ENCODE measurements at regions not wholly inside any gene's neighbourhood (a gene's known extent, or its start where the extent isn't known, plus 50 kb on each side); places are given as distances from the start of the nearest gene placed in this dataset.

DNA sequence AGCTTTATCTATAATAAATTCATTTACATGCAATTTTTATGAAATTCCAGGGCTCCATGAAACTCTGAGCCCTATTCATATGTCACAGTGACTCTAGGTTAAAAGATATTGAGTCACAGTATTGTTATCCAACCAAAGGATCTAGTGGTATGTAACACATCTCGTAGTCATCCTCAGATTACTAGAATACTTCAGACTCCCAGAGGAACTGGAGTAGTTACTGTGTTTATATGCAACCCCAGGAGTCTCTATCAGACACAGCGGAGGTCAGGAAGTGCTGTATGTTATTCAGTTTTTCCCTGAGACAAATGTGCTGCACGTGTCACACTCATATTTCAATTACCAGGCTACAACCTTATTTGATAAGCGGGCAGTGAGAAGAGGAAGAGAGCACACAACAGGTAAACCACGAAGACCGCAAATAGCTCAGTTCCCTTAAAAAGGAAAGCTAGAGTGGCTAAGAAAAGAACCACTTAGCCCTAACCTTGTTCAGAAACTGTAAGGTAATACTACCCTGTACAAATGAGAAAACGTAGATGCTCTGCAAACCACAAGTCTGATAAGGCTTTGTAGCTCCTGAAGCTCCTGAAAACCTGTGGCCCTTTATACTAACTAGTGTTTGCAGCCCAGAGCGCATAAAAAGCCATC, 114.0 kb upstream of the CNTNAP2 start:
- H3K9me3 ChIP-seq (replicated peaks; ENCODE audit: control insufficient read depth, insufficient read depth, low read length) = no peaks in the 10 kb centered on the region
- H4K20me1 ChIP-seq (replicated peaks; ENCODE audit: control insufficient read depth, extremely low read depth, insufficient read depth, low read length) = no peaks in the 10 kb centered on the region
- no peak overlapping the region for H3K4me3 ChIP-seq (replicated peaks in 1 of 3; ENCODE audit: insufficient read depth in 1 of 3, low read depth in 1 of 3, low read length in 3 of 3)
- no TSS peak for BruUV-seq (replicated peaks)
- H3K9ac ChIP-seq (replicated peaks; ENCODE audit: extremely low read depth, insufficient read depth, low read length) = no peak overlapping the region
- TF ChIP-seq, protein P1, sequence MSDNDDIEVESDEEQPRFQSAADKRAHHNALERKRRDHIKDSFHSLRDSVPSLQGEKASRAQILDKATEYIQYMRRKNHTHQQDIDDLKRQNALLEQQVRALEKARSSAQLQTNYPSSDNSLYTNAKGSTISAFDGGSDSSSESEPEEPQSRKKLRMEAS (IDR thresholded peaks at IDR 0.05; ENCODE audit: insufficient read depth, insufficient read length) = no peak
- TF ChIP-seq FOS (IDR thresholded peaks at IDR 0.05; ENCODE audit: borderline replicate concordance, insufficient read depth, low read length) = no peak
- no peak for TF ChIP-seq JUN (IDR thresholded peaks at IDR 0.05; ENCODE audit: borderline replicate concordance, insufficient read depth, insufficient read length, low read depth)
- TF ChIP-seq GATA2 (IDR thresholded peaks at IDR 0.05; ENCODE audit: insufficient read depth, insufficient read length, low read depth, low read length) = no peak
- no peak for TF ChIP-seq POLR2A (IDR thresholded peaks at IDR 0.05; ENCODE audit: low read depth, low read length)
- TF ChIP-seq, protein P2, sequence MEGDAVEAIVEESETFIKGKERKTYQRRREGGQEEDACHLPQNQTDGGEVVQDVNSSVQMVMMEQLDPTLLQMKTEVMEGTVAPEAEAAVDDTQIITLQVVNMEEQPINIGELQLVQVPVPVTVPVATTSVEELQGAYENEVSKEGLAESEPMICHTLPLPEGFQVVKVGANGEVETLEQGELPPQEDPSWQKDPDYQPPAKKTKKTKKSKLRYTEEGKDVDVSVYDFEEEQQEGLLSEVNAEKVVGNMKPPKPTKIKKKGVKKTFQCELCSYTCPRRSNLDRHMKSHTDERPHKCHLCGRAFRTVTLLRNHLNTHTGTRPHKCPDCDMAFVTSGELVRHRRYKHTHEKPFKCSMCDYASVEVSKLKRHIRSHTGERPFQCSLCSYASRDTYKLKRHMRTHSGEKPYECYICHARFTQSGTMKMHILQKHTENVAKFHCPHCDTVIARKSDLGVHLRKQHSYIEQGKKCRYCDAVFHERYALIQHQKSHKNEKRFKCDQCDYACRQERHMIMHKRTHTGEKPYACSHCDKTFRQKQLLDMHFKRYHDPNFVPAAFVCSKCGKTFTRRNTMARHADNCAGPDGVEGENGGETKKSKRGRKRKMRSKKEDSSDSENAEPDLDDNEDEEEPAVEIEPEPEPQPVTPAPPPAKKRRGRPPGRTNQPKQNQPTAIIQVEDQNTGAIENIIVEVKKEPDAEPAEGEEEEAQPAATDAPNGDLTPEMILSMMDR (IDR thresholded peaks at IDR 0.05; ENCODE audit: extremely low read depth in 1 of 2, insufficient read depth in 1 of 2, low read depth in 1 of 2, low read length in 2 of 2) = no peak
- no peak for TF ChIP-seq MYC (IDR thresholded peaks at IDR 0.05; ENCODE audit: low read depth, low read length)
- TF ChIP-seq EZH2 (IDR thresholded peaks at IDR 0.05; ENCODE audit: borderline replicate concordance, low read depth, low read length, severe bottlenecking) = no peak
- TF ChIP-seq POLR2AphosphoS5 (IDR thresholded peaks at IDR 0.05; ENCODE audit: insufficient read depth, low read depth, low read length) = no peak
- no peak for FAIRE-seq
- no peaks in the 10 kb centered on the region for H3K9me1 ChIP-seq (replicated peaks; ENCODE audit: control insufficient read depth, extremely low read depth, insufficient read depth, low read length)
- no peaks in the 10 kb centered on the region for H3K36me3 ChIP-seq (ENCODE audit: control insufficient read depth in 2 of 2, extremely low read depth in 1 of 2, insufficient read depth in 2 of 2, low read length in 2 of 2)
- no peak overlapping the region for H3K4me2 ChIP-seq (ENCODE audit: insufficient read depth, low read length)
- ChIA-PET CTCF (no interaction called here), POLR2A (no interaction called here)
- no peak overlapping the region for H2AFZ ChIP-seq (ENCODE audit: low read depth, low read length)
- dilution Hi-C loops (cut with MboI; ENCODE audit: extremely low pct_ligation_motif_present, low sequenced_read_pairs) = no loop called here
- H3K79me2 ChIP-seq (ENCODE audit: control insufficient read depth, insufficient read depth, low read length) = no peaks in the 10 kb centered on the region
- no peaks in the 10 kb centered on the region for H3K27me3 ChIP-seq (ENCODE audit: control insufficient read depth in 2 of 2, insufficient read depth in 2 of 2, low read length in 2 of 2)
- H3K27ac ChIP-seq (ENCODE audit: insufficient read depth, low read depth, low read length) = no peak overlapping the region
- DNase-seq (ENCODE audit: low read depth, low spot score) = no peak
- intact Hi-C loops (cut with micrococcal nuclease) = no loop called here
- no peaks in the 10 kb centered on the region for H3K4me1 ChIP-seq (ENCODE audit: control insufficient read depth, extremely low read depth, insufficient read depth, low read length)

All from endothelial cell of umbilical vein (primary cell).